Gastroesophageal sphincter (tissue), 4 donors: ENCODE measurements at regions not wholly inside any gene's neighbourhood (a gene's known extent, or its start where the extent isn't known, plus 50 kb on each side); places are given as distances from the start of the nearest gene placed in this dataset.
A peak's percentile ranks its signal among the peaks of the same experiment; 100 is the strongest.
"Not testable (repeated sequence)": the region's sequence is repeated elsewhere in the genome, so short reads cannot be mapped to it uniquely, and the experiment has no call there.

Source experiments
- ATAC-seq: fragments of 150-250 bp; one replicate; pipeline ENCODE4 v1.9.1; 2016; ENCODE audit warnings: mild to moderate bottlenecking, moderate library complexity
- H3K27ac ChIP-seq, 4 donors: fragments of 200-600 bp; sonication (generic) in 3 of 4; 1 replicate in 3 of 4; 2 replicates in 1 of 4; pipeline ENCODE4 v1.5.1; 2016 to 2019
- H3K27me3 ChIP-seq: fragments of 200-600 bp; sonication (generic); one replicate; pipeline ENCODE4 v1.5.1; 2019
- H3K36me3 ChIP-seq, 2 donors: fragments of 200-600 bp; sonication (generic); one replicate each; pipeline ENCODE4 v1.5.1; 2019; ENCODE audit warnings: control low read depth in 1 of 2
- H3K4me1 ChIP-seq, 3 donors: fragments of 200-600 bp; sonication (generic); 1 replicate in 2 of 3; 2 replicates in 1 of 3; pipeline ENCODE4 v1.5.1; 2016 to 2019; ENCODE audit warnings: control low read depth in 2 of 3
- H3K4me3 ChIP-seq, 2 donors: fragments of 200-600 bp; sonication (generic); one replicate each; pipeline ENCODE4 v1.5.1; 2019; ENCODE audit warnings: mild to moderate bottlenecking in 1 of 2, moderate library complexity in 1 of 2
- H3K9me3 ChIP-seq, 3 donors: fragments of 200-600 bp; sonication (generic); one replicate each; pipeline ENCODE4 v1.5.1; 2017 to 2019; ENCODE audit warnings: control low read depth in 2 of 3
- POLR2AphosphoS5 ChIP-seq: sonication (generic); formaldehyde crosslinking; IDR thresholded peaks from one replicate; pipeline ENCODE4 v1.6.1; 2017; ENCODE audit warnings: antibody characterized with exemption
- WGBS, 2 donors: methylation state at CpG; one replicate each; pipeline ENCODE4 v1.1.5; 2018; ENCODE audit warnings: low coverage in 1 of 2; 5-methylcytosine and 5-hydroxymethylcytosine counted together

- not testable (repeated sequence) for H3K27me3 ChIP-seq, H3K36me3 ChIP-seq, H3K4me1 ChIP-seq, H3K4me3 ChIP-seq, H3K27ac ChIP-seq, H3K9me3 ChIP-seq
- ATAC-seq = peak; percentile 72
- WGBS, 2 donors = no CpG with 5 or more reads among the region's 3 CpGs
Measured at GRCh38 chr1:149212946-149213345, 109.6 kb upstream of the NBPF9 start.

- no CpG with 5 or more reads among the region's 2 CpGs for WGBS, 2 donors
- not testable (repeated sequence) for H3K36me3 ChIP-seq
Measured at GRCh38 chr1:149213673-149214072, 110.3 kb upstream of the NBPF9 start.

GRCh38 chr1:149218080-149218988, 115.0 kb upstream of the NBPF9 start:
- 84% methylated on average over 2 of the region's 7 CpGs; no CpG with 5 or more reads in 1 of the 2 donors for WGBS, 2 donors
- H3K27ac ChIP-seq, H3K9me3 ChIP-seq, H3K4me1 ChIP-seq, H3K36me3 ChIP-seq, H3K27me3 ChIP-seq, H3K4me3 ChIP-seq: not testable (repeated sequence)
- peak; percentile 13 for ATAC-seq

More at GRCh38 chr1:149213673-149214072, 110.3 kb upstream of the NBPF9 start:
- H3K27me3 ChIP-seq, H3K4me1 ChIP-seq, H3K27ac ChIP-seq, H3K4me3 ChIP-seq, H3K9me3 ChIP-seq, ATAC-seq: not testable (repeated sequence)

DNA sequence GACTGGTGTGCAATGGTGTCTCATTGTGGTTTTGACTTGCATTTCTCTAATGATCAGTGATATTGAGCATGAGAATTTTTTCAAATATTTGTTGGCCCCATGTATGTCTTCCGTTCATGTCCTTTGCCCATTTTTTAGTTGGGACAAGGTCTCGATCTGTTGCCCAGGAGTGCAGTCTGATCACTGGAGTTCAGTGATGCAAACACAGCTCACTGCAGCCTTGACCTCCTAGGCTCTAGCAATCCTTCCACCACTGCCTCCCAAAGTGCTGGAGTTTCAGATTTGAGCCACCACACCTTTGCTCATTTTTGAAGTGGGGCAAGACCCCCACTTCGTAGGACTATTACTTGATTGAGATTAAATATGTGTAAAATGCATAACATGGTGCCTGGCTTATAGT, 116.2 kb upstream of the NBPF9 start:
- not testable (repeated sequence) for H3K36me3 ChIP-seq, H3K27me3 ChIP-seq, H3K9me3 ChIP-seq, H3K27ac ChIP-seq, H3K4me1 ChIP-seq, ATAC-seq, H3K4me3 ChIP-seq
- no CpG with 5 or more reads among the region's 3 CpGs for WGBS, 2 donors

DNA sequence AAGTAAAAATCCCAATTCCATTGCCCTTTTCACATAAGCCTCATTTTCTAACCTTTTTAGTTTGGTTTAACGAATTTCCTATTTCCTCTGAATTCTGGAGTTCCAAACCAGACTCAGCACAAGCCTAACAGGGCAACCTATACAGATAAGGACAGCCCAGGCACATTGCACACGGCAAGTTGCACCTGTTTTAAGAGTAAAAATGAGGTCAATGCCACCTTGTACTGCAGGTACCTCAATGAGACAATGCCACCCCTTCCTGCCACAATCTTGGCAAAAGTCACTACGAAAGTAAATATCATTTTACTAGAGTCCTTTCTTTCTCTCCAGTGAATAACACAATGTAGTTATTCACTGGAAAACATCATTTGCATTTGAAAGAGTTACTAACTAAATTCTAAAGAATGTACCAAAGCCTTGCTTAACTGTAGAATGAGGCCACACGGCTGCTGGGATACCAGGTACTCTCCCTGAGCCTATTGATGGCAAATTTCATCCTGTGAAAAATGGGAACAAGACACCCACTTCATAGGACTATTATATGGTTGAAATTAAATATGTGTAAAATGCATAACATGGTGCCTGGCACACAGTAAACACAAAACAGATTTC, 117.2 kb upstream of the NBPF9 start:
- H3K27me3 ChIP-seq, H3K4me1 ChIP-seq, H3K9me3 ChIP-seq, H3K4me3 ChIP-seq, ATAC-seq, H3K36me3 ChIP-seq, H3K27ac ChIP-seq: not testable (repeated sequence)
- WGBS, 2 donors = no CpG with 5 or more reads among the region's 4 CpGs

DNA sequence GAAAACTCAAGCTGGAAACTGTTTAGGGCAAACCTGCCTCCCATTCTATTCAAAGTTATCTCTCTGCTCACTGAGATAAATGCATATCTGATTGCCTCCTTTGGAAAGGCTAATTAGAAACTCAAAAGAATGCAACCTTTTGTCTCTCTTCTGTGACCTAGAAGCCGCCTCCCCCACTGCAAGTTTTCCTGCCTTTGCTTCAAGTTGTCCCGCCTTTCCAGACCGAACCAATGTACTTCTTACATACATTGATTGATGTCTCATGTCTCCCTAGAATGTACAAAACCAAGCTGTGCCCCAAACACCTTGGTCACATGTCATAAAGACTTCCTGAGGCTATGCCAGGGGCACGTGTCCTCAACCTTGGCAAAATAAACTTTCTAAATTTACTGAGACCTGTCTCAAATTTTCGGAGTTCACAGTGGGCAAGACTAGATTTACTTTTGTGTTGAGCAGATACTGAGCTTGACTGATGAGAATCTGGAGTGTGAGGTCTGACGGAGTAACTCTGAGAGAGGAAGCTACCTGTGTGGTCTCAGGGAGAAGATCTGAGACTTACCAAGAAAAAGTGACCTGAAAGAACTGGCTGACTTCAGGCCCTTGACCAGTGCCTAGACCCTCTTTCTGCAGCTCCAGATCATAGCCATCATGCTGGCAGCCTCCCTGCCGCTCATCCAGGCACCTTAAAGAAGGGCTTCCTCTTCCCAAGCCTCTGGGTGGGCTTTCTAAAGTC, 124.7 kb upstream of the NBPF9 start:
- H3K4me1 ChIP-seq, H3K9me3 ChIP-seq, H3K36me3 ChIP-seq, H3K27me3 ChIP-seq, H3K4me3 ChIP-seq, ATAC-seq: not testable (repeated sequence)
- H3K27ac ChIP-seq = peak overlapping the region; percentile 64 to 84 (median 82)
- 40% methylated on average over 1 of the region's 7 CpGs; no CpG with 5 or more reads in 1 of the 2 donors for WGBS, 2 donors

- peak overlapping the region; percentile 73 to 86 (median 82) for H3K27ac ChIP-seq
- H3K4me3 ChIP-seq, H3K27me3 ChIP-seq, H3K36me3 ChIP-seq, H3K9me3 ChIP-seq, H3K4me1 ChIP-seq: not testable (repeated sequence)
- WGBS, 2 donors = no CpG with 5 or more reads among the region's 9 CpGs
- ATAC-seq = peak; percentile 98
Measured at GRCh38 chr1:149228672-149229585, 125.6 kb upstream of the NBPF9 start.

DNA sequence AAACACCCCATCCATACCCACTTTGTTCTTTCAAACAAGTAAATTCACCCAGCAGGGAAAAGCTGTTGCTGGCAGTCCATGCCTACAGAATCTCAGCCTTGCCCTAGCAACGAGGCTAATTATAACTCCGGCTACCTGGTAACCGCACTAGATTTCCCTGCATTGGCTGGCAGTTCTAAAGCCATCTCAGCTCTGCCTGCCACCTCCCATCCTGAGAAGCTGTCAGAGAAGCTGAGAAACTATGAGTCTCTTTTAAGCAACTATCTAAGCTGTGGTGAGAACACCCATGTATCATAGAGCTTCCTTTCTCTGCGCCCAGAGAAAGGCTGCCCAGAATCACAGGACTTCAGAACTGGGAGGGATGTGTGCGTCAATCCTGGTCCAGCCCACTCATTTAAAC, 126.5 kb upstream of the NBPF9 start:
- H3K36me3 ChIP-seq, H3K27me3 ChIP-seq, H3K9me3 ChIP-seq, H3K4me1 ChIP-seq, H3K4me3 ChIP-seq: not testable (repeated sequence)
- WGBS, 2 donors = 50% methylated on average over 1 of the region's 5 CpGs; no CpG with 5 or more reads in 1 of the 2 donors
- TF ChIP-seq POLR2AphosphoS5 = peak; percentile 12
- peak; percentile 72 for ATAC-seq
- H3K27ac ChIP-seq = peak overlapping the region; percentile 62 to 77 (median 70)

- H3K27ac ChIP-seq, H3K4me3 ChIP-seq, H3K9me3 ChIP-seq, H3K27me3 ChIP-seq, H3K36me3 ChIP-seq, H3K4me1 ChIP-seq: not testable (repeated sequence)
- ATAC-seq = peak; percentile 88
- no CpG with 5 or more reads among the region's 5 CpGs for WGBS, 2 donors
Measured at GRCh38 chr1:149234926-149235914, 131.9 kb upstream of the NBPF9 start.

DNA sequence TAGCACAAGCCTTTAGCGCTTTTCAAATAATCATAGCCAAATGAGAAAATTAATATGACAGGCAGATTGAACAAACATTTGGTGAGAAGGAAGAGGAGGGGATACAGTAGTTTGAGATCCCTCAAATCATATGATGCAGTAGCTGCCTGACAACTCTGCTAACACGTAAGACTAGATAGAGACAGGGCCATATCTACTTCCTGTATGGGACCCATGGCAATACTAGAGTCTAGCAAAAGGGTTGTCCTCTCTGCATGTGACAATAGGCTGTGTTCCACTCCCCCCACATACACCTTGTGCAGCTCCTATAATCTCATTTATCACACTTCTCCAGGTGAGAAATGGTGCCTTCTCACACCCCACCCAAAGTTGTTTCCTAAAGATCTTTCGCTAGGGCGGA, 134.2 kb upstream of the NBPF9 start:
- not testable (repeated sequence) for H3K27me3 ChIP-seq, H3K27ac ChIP-seq, ATAC-seq, H3K4me3 ChIP-seq, H3K4me1 ChIP-seq, H3K9me3 ChIP-seq, H3K36me3 ChIP-seq
- WGBS, 2 donors = no CpG with 5 or more reads among the region's 4 CpGs

DNA sequence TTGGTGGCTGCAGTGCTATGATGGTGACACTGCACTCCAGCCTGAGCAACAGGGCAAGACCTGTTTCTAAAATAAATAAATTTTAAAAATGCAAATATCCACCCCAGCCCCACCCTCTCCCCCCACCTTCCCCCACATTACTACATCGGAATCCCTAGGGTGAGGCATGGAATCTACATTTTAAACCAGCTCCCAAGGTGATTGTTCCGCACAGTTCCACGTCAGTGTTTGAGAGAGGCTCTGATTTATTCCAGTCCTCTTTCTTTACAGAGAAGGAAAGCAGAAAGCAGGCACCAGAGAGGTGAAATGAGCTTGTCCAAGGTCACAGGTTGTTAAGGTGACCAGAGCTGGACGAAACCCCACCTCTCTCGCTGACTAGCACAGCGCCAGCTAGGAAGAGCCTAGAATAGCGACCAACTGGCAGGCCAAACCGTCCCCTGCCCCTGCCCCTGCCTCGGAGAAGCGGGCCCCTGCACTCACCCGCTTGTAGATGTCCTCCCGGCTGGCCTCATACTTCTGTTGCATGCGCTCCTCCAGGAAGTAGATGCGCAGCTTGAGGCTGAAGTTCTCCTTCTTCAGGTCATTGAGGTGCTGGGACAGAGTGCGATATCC, 136.7 kb upstream of the NBPF9 start:
- not testable (repeated sequence) for H3K36me3 ChIP-seq, H3K9me3 ChIP-seq, H3K27ac ChIP-seq, H3K4me1 ChIP-seq, H3K4me3 ChIP-seq, ATAC-seq, H3K27me3 ChIP-seq
- WGBS, 2 donors = no CpG with 5 or more reads among the region's 15 CpGs
